K562 (cell line): ENCODE measurements at regions not wholly inside any gene's neighbourhood (a gene's known extent, or its start where the extent isn't known, plus 50 kb on each side); places are given as distances from the start of the nearest gene placed in this dataset.

Source experiments
- CTBP1 ChIP-seq: fragments of 450-650 bp; IDR thresholded peaks from 2 replicates; pipeline ENCODE4 v1.6.1; 2016; ENCODE audit warnings: borderline replicate concordance
- EZH2 ChIP-seq: IDR thresholded peaks from 2 replicates; pipeline ENCODE4 v1.6.1; 2012; ENCODE audit warnings: low read depth, mild to moderate bottlenecking, inconsistent platforms, low read length, borderline replicate concordance
- FIP1L1 ChIP-seq: fragments of 200-400 bp; formaldehyde crosslinking; IDR thresholded peaks from 2 replicates; pipeline ENCODE4 v1.6.1; 2018; ENCODE audit warnings: mild to moderate bottlenecking, low read depth, low read length; ENCODE audit not compliant: poor library complexity, severe bottlenecking
- FOXA3 ChIP-seq, 2 experiments: fragments of 450-650 bp in 1 of 2; sonication (generic) in 1 of 2; formaldehyde crosslinking; IDR thresholded peaks in 1 of 2; conservative IDR thresholded peaks in 1 of 2; 2 replicates each; pipeline versions ENCODE4 v1.4.0 to v1.8.0; 2020 to 2022; ENCODE audit warnings: mild to moderate bottlenecking in 2 of 2, missing genetic modification reagents in 1 of 2
- GATAD2A ChIP-seq: fragments of 450-650 bp; IDR thresholded peaks from 2 replicates; pipeline ENCODE4 v1.6.1; 2017
- KDM5B ChIP-seq: fragments of 200-600 bp; sonication (generic); IDR thresholded peaks from 2 replicates; pipeline ENCODE4 v1.6.1; 2012; ENCODE audit warnings: low read depth, mild to moderate bottlenecking, moderate library complexity, low read length, control low read depth, inconsistent platforms; ENCODE audit not compliant: insufficient replicate concordance
- LARP7 ChIP-seq: fragments of 450-650 bp; IDR thresholded peaks from 2 replicates; pipeline ENCODE4 v1.6.1; 2016
- MAZ ChIP-seq, 2 experiments: fragments of 450-650 bp in 1 of 2; sonication (generic) in 1 of 2; formaldehyde crosslinking; IDR thresholded peaks in 1 of 2; conservative IDR thresholded peaks in 1 of 2; 2 replicates each; pipeline versions ENCODE4 v1.4.0 to v1.5.0; 2020; ENCODE audit warnings: mild to moderate bottlenecking in 1 of 2, missing genetic modification reagents in 1 of 2
- POU5F1 ChIP-seq: fragments of 150-350 bp; IDR thresholded peaks from 2 replicates; pipeline ENCODE4 v1.6.1; 2014; ENCODE audit warnings: borderline replicate concordance, low read length, low read depth, mild to moderate bottlenecking; ENCODE audit not compliant: partially characterized antibody
- RBFOX2 ChIP-seq: fragments of 200-400 bp; formaldehyde crosslinking; IDR thresholded peaks from 2 replicates; pipeline ENCODE4 v1.6.1; 2017; ENCODE audit warnings: low read depth, mild to moderate bottlenecking, low read length, moderate library complexity
- RHOXF2B ChIP-seq: fragments of 250-450 bp; sonication (Bioruptor Pico); conservative IDR thresholded peaks from 2 replicates; pipeline ENCODE4 v1.5.1; 2021
- SAFB ChIP-seq: fragments of 200-400 bp; formaldehyde crosslinking; IDR thresholded peaks from 2 replicates; pipeline ENCODE4 v1.6.1; 2017; ENCODE audit warnings: low read depth, low read length, borderline replicate concordance
- TAF15 ChIP-seq: fragments of 200-400 bp; formaldehyde crosslinking; IDR thresholded peaks from 2 replicates; pipeline ENCODE4 v1.6.1; 2017; ENCODE audit warnings: mild to moderate bottlenecking, low read depth, low read length, moderate library complexity
- ZNF384 ChIP-seq: IDR thresholded peaks from 2 replicates; pipeline ENCODE4 v1.6.1; 2012; ENCODE audit warnings: low read depth, low read length, improper control_type of control experiment
- ZNF584 ChIP-seq: fragments of 200-800 bp; sonication (Bioruptor generic); IDR thresholded peaks from 2 replicates; pipeline ENCODE4 v1.6.1; 2016; ENCODE audit warnings: low read depth, mild to moderate bottlenecking, missing genetic modification characterization, missing compliant biosample characterization
- ZNF780A ChIP-seq: fragments of 250-450 bp; sonication (Bioruptor Pico); IDR thresholded peaks from 2 replicates; pipeline ENCODE4 v1.5.0; 2021; ENCODE audit warnings: mild to moderate bottlenecking
- TF ChIP-seq, protein P1 (sequence below), 2 experiments: fragments of 450-650 bp in 1 of 2; sonication (generic) in 1 of 2; formaldehyde crosslinking in 1 of 2; IDR thresholded peaks in 1 of 2; conservative IDR thresholded peaks in 1 of 2; 2 replicates each; pipeline versions ENCODE4 v1.6.1 to v1.8.1; 2016 to 2023; ENCODE audit warnings: mild to moderate bottlenecking in 2 of 2, moderate library complexity in 2 of 2, inconsistent platforms in 1 of 2, missing genetic modification reagents in 1 of 2
- TF ChIP-seq, protein P2 (sequence below): fragments of 450-650 bp; conservative IDR thresholded peaks from 2 replicates; pipeline ENCODE4 v1.6.1; 2016; ENCODE audit warnings: missing genetic modification characterization, low read depth, mild to moderate bottlenecking, control low read depth, missing compliant biosample characterization
- TF ChIP-seq, protein P3 (sequence below): sonication (generic); formaldehyde crosslinking; IDR thresholded peaks from 2 replicates; pipeline ENCODE4 v1.8.0; 2022; ENCODE audit warnings: missing genetic modification reagents, mild to moderate bottlenecking, borderline replicate concordance
- TF ChIP-seq, protein P4 (sequence below): IDR thresholded peaks from 2 replicates; pipeline ENCODE4 v1.6.1; 2012; ENCODE audit warnings: low read depth, low read length, improper control_type of control experiment, borderline replicate concordance

DNA sequence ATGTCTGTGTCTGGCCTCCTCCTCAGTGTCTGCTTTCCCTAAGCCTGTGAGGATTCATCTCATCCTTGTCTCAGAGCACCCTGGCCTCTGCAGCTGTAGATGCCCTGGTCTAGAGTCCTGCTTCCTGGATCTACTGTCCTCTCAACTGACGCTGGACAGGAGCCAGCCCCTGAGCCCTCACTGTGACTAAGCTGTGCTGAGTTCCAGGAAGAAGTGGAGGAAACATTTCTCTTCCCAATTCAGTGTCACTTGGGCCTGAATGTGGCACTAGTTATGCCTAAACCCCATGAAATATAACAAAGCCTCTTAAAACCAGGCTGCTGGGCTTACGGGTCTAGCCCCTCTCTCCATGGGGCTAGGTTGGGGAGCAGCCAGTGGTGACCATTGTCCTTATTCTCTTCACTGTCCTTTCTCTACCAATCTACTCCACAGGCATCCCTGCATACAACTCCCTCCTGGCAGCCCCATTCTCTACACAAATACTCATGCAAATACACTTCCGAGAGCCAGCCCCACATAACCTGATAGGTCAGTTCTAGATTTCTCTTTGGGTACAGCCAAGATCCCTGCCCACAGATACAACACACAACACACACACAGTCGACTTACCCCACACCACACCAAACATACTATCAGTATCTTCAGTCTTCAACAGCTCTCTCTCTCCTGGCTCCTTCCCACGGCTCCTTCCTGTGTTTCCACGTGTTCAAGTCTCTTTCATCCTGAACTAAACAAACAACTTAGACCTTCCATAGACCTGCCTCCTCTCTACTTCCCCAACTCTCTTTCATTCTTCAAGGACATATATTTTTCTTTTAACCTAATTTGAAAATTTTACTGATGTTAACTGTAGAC is 220.8 kb downstream of the SNX18 start (continued):
- TF ChIP-seq, protein P1, sequence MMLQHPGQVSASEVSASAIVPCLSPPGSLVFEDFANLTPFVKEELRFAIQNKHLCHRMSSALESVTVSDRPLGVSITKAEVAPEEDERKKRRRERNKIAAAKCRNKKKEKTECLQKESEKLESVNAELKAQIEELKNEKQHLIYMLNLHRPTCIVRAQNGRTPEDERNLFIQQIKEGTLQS (IDR thresholded peaks at IDR 0.05), result no peak
- TF ChIP-seq, protein P1 (CRISPR knock-in tag; conservative IDR thresholded peaks at IDR 0.05), result no peak
- TF ChIP-seq GATAD2A, result no peak
- TF ChIP-seq, protein P2, sequence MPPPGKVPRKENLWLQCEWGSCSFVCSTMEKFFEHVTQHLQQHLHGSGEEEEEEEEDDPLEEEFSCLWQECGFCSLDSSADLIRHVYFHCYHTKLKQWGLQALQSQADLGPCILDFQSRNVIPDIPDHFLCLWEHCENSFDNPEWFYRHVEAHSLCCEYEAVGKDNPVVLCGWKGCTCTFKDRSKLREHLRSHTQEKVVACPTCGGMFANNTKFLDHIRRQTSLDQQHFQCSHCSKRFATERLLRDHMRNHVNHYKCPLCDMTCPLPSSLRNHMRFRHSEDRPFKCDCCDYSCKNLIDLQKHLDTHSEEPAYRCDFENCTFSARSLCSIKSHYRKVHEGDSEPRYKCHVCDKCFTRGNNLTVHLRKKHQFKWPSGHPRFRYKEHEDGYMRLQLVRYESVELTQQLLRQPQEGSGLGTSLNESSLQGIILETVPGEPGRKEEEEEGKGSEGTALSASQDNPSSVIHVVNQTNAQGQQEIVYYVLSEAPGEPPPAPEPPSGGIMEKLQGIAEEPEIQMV (tag), result no peak
- TF ChIP-seq ZNF584 (CRISPR knock-in tag), result 0 out of 2 replicates have a peak, but pooled peaks have one; percentile 34
- TF ChIP-seq POU5F1, result no peak
- TF ChIP-seq CTBP1, result peak; percentile 93
- TF ChIP-seq FIP1L1, result no peak
- TF ChIP-seq KDM5B, result peak; percentile 44
- TF ChIP-seq ZNF384, result no peak
- TF ChIP-seq RBFOX2, result 0 out of 2 replicates have a peak, but pooled peaks have one; percentile 45
- no peak for TF ChIP-seq EZH2
- TF ChIP-seq, protein P3, sequence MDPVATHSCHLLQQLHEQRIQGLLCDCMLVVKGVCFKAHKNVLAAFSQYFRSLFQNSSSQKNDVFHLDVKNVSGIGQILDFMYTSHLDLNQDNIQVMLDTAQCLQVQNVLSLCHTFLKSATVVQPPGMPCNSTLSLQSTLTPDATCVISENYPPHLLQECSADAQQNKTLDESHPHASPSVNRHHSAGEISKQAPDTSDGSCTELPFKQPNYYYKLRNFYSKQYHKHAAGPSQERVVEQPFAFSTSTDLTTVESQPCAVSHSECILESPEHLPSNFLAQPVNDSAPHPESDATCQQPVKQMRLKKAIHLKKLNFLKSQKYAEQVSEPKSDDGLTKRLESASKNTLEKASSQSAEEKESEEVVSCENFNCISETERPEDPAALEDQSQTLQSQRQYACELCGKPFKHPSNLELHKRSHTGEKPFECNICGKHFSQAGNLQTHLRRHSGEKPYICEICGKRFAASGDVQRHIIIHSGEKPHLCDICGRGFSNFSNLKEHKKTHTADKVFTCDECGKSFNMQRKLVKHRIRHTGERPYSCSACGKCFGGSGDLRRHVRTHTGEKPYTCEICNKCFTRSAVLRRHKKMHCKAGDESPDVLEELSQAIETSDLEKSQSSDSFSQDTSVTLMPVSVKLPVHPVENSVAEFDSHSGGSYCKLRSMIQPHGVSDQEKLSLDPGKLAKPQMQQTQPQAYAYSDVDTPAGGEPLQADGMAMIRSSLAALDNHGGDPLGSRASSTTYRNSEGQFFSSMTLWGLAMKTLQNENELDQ (CRISPR knock-in tag), result no peak
- no peak for TF ChIP-seq SAFB
- no peak for TF ChIP-seq LARP7
- TF ChIP-seq MAZ (CRISPR knock-in tag; conservative IDR thresholded peaks at IDR 0.05 in 1 of 2, IDR thresholded peaks at IDR 0.05 in 1 of 2), result 0 out of 4 replicates have a peak, but pooled peaks of 1 of the 2 experiments have one; percentile 31
- TF ChIP-seq ZNF780A (CRISPR knock-in tag), result no peak
- TF ChIP-seq, protein P4, sequence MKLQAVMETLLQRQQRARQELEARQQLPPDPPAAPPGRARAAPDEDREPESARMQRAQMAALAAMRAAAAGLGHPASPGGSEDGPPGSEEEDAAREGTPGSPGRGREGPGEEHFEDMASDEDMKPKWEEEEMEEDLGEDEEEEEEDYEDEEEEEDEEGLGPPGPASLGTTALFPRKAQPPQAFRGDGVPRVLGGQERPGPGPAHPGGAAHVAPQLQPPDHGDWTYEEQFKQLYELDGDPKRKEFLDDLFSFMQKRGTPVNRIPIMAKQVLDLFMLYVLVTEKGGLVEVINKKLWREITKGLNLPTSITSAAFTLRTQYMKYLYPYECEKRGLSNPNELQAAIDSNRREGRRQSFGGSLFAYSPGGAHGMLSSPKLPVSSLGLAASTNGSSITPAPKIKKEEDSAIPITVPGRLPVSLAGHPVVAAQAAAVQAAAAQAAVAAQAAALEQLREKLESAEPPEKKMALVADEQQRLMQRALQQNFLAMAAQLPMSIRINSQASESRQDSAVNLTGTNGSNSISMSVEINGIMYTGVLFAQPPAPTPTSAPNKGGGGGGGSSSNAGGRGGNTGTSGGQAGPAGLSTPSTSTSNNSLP, result no peak
- TF ChIP-seq FOXA3 (CRISPR knock-in tag; conservative IDR thresholded peaks at IDR 0.05 in 1 of 2, IDR thresholded peaks at IDR 0.05 in 1 of 2), result 0 out of 4 replicates have a peak, but pooled peaks of 1 of the 2 experiments have one; percentile 7
- TF ChIP-seq RHOXF2B (CRISPR knock-in tag), result no peak
- TF ChIP-seq TAF15, result no peak
